Endothelial cell of umbilical vein (primary cell): ENCODE measurements at regions not wholly inside any gene's neighbourhood (a gene's known extent, or its start where the extent isn't known, plus 50 kb on each side); places are given as distances from the start of the nearest gene placed in this dataset.

Experiments used
- BruUV-seq: library from RNA; stranded (reverse); fragments of 400-500 nt; replicated peaks from 2 replicates; lab custom pipeline; 2021; lab: Mats Ljungman, UMichigan
- CTCF ChIA-PET: fragments of 300-600, 350-600 bp; sonication (Branson Sonifier 250); formaldehyde crosslinking; loops from one replicate; lab custom pipeline; 2021; ENCODE audit warnings: antibody characterized with exemption, inconsistent platforms; lab: Charles Lee
- POLR2A ChIA-PET: fragments of 300-600, 350-600 bp; sonication (Branson Sonifier 250); formaldehyde crosslinking; loops from one replicate; lab custom pipeline; 2021; ENCODE audit warnings: antibody characterized with exemption, inconsistent platforms; lab: Charles Lee
- DNase-seq: peaks from one replicate; pipeline ENCODE4 v3.0.0-alpha.2; 2011; ENCODE audit warnings: low read depth, low spot score
- FAIRE-seq: peaks from 2 replicates; lab custom pipeline; 2011; peaks lifted over from hg19 to GRCh38; lab: Jason Lieb, UNC
- H2AFZ ChIP-seq: 2 replicates; pipeline ENCODE4 v1.6.0; 2012; ENCODE audit warnings: low read depth, low read length, control low read depth, inconsistent platforms
- H3K27ac ChIP-seq: 2 replicates; pipeline ENCODE4 v1.5.1; 2011; ENCODE audit warnings: low read depth, mild to moderate bottlenecking, control low read depth, low read length, moderate library complexity; ENCODE audit not compliant: insufficient read depth
- H3K27me3 ChIP-seq, 2 experiments: 2 replicates each; pipeline versions ENCODE4 v1.6.0 to v1.6.1; 2011; ENCODE audit warnings: low read length in 2 of 2, mixed read lengths in 1 of 2; ENCODE audit not compliant: control insufficient read depth in 2 of 2, insufficient read depth in 2 of 2
- H3K36me3 ChIP-seq, 2 experiments: 2 replicates in 1 of 2; 3 replicates in 1 of 2; pipeline ENCODE4 v1.5.1; 2011; ENCODE audit warnings: low read length in 2 of 2, mild to moderate bottlenecking in 1 of 2, moderate library complexity in 1 of 2; ENCODE audit not compliant: control insufficient read depth in 2 of 2, insufficient read depth in 2 of 2; ENCODE audit errors: extremely low read depth in 1 of 2
- H3K4me1 ChIP-seq: 3 replicates; pipeline ENCODE4 v1.5.1; 2011; ENCODE audit warnings: mild to moderate bottlenecking, low read length; ENCODE audit not compliant: control insufficient read depth, insufficient read depth; ENCODE audit errors: extremely low read depth
- H3K4me2 ChIP-seq: 2 replicates; pipeline ENCODE4 v1.6.1; 2011; ENCODE audit warnings: low read length, control low read depth, mixed read lengths; ENCODE audit not compliant: insufficient read depth
- H3K4me3 ChIP-seq, 3 experiments: fragments of 200-600 bp in 1 of 3; sonication (generic), shearing (Covaris generic) in 1 of 3; replicated peaks in 1 of 3; 2 replicates each; pipeline ENCODE4 v1.5.1; 2011 to 2016; ENCODE audit warnings: control low read depth in 3 of 3, low read length in 3 of 3, mild to moderate bottlenecking in 2 of 3, inconsistent platforms in 1 of 3, low read depth in 1 of 3, moderate library complexity in 1 of 3; ENCODE audit not compliant: insufficient read depth in 1 of 3
- H3K79me2 ChIP-seq: 2 replicates; pipeline ENCODE4 v1.6.0; 2012; ENCODE audit warnings: low read length, inconsistent platforms; ENCODE audit not compliant: control insufficient read depth, insufficient read depth
- H3K9ac ChIP-seq: replicated peaks from 2 replicates; pipeline ENCODE3; 2011; ENCODE audit warnings: low read length, control low read depth; ENCODE audit not compliant: insufficient read depth; ENCODE audit errors: extremely low read depth
- H3K9me1 ChIP-seq: replicated peaks from 3 replicates; pipeline ENCODE4 v1.6.0; 2011; ENCODE audit warnings: mild to moderate bottlenecking, low read length; ENCODE audit not compliant: control insufficient read depth, insufficient read depth; ENCODE audit errors: extremely low read depth
- H3K9me3 ChIP-seq: replicated peaks from 2 replicates; pipeline ENCODE4 v1.5.1; 2012; ENCODE audit warnings: low read length, inconsistent platforms; ENCODE audit not compliant: control insufficient read depth, insufficient read depth
- H4K20me1 ChIP-seq: replicated peaks from 2 replicates; pipeline ENCODE3; 2011; ENCODE audit warnings: mild to moderate bottlenecking, low read length; ENCODE audit not compliant: control insufficient read depth, insufficient read depth; ENCODE audit errors: extremely low read depth
- CTCF ChIP-seq, 2 donors: IDR thresholded peaks; 1 replicate in 1 of 2; 2 replicates in 1 of 2; pipeline ENCODE4 v1.5.1; 2011; ENCODE audit warnings: low read length in 2 of 2, mild to moderate bottlenecking in 2 of 2, moderate library complexity in 2 of 2, control low read depth in 1 of 2, inconsistent platforms in 1 of 2, low read depth in 1 of 2; ENCODE audit not compliant: insufficient read depth in 1 of 2; ENCODE audit errors: extremely low read depth in 1 of 2
- EZH2 ChIP-seq: IDR thresholded peaks from 2 replicates; pipeline ENCODE4 v1.6.1; 2012; ENCODE audit warnings: borderline replicate concordance, low read depth, mild to moderate bottlenecking, moderate library complexity, low read length, inconsistent platforms; ENCODE audit not compliant: severe bottlenecking
- FOS ChIP-seq: IDR thresholded peaks from 2 replicates; pipeline ENCODE4 v1.6.1; 2011; ENCODE audit warnings: mild to moderate bottlenecking, low read length, moderate library complexity, borderline replicate concordance; ENCODE audit not compliant: insufficient read depth
- GATA2 ChIP-seq: IDR thresholded peaks from 2 replicates; pipeline ENCODE4 v1.7.0; 2011; ENCODE audit warnings: low read depth, mild to moderate bottlenecking, moderate library complexity, mixed read lengths, low read length; ENCODE audit not compliant: insufficient read length, insufficient read depth
- JUN ChIP-seq: IDR thresholded peaks from 2 replicates; pipeline ENCODE4 v1.6.1; 2011; ENCODE audit warnings: borderline replicate concordance, low read depth; ENCODE audit not compliant: insufficient read length, insufficient read depth
- MAX ChIP-seq: IDR thresholded peaks from 2 replicates; pipeline ENCODE4 v1.6.1; 2011; ENCODE audit not compliant: insufficient read depth, insufficient read length
- MYC ChIP-seq: IDR thresholded peaks from one replicate; pipeline ENCODE4 v1.6.1; 2011; ENCODE audit warnings: mild to moderate bottlenecking, low read depth, low read length
- POLR2A ChIP-seq: IDR thresholded peaks from 2 replicates; pipeline ENCODE4 v1.6.1; 2012; ENCODE audit warnings: low read depth, mild to moderate bottlenecking, control low read depth, low read length
- POLR2AphosphoS5 ChIP-seq: IDR thresholded peaks from 2 replicates; pipeline ENCODE4 v1.6.1; 2012; ENCODE audit warnings: low read depth, mild to moderate bottlenecking, control low read depth, low read length, moderate library complexity; ENCODE audit not compliant: insufficient read depth
- dilution Hi-C: fragments of 300-500 bp; cut with MboI; formaldehyde crosslinking; loops from one replicate; pipeline ENCODE4 v1.15.0; 2019; ENCODE audit warnings: low sequenced_read_pairs; ENCODE audit not compliant: extremely low pct_ligation_motif_present
- intact Hi-C: fragments of 100-400 bp; cut with micrococcal nuclease; formaldehyde crosslinking; loops from one replicate; pipeline ENCODE4 v1.10.0; 2022

GRCh38 chr14:53333809-53334208 is 180.7 kb upstream of the DDHD1 start:
- dilution Hi-C loops = no loop called here
- DNase-seq = no peak

More at GRCh38 chr14:53333809-53334208, 180.7 kb upstream of the DDHD1 start:
- H3K4me2 ChIP-seq = no peak overlapping the region
- CTCF ChIA-PET = no interaction called here
- peaks cover 0 to 3% of the 10 kb centered on the region in 2 experiments for H3K27me3 ChIP-seq
- no peak overlapping the region for H3K4me3 ChIP-seq
- no peaks in the 10 kb centered on the region for H4K20me1 ChIP-seq
- intact Hi-C loops = no loop called here
- no peak overlapping the region for H3K9ac ChIP-seq
- POLR2A ChIA-PET = no interaction called here
- no peaks in the 10 kb centered on the region for H3K9me1 ChIP-seq
- H3K36me3 ChIP-seq = no peaks in the 10 kb centered on the region
- BruUV-seq = no TSS peak
- no peak for FAIRE-seq
- no peak overlapping the region for H3K27ac ChIP-seq
- H3K4me1 ChIP-seq = no peaks in the 10 kb centered on the region
- TF ChIP-seq JUN = no peak
- no peak for TF ChIP-seq FOS
- TF ChIP-seq GATA2 = no peak
- no peak for TF ChIP-seq MYC
- no peak for TF ChIP-seq POLR2A
- no peak for TF ChIP-seq CTCF (IDR thresholded peaks at IDR 0.05; ENCODE audit: extremely low read depth in 1 of 2, insufficient read depth in 1 of 2, low read depth in 1 of 2, low read length in 2 of 2)
- no peak for TF ChIP-seq MAX
- no peak for TF ChIP-seq POLR2AphosphoS5
- TF ChIP-seq EZH2 = no peak
- H3K79me2 ChIP-seq = no peaks in the 10 kb centered on the region
- H2AFZ ChIP-seq = no peak overlapping the region
- no peaks in the 10 kb centered on the region for H3K9me3 ChIP-seq
